HCT116 (cell line): ENCODE measurements at regions not wholly inside any gene's neighbourhood (a gene's known extent, or its start where the extent isn't known, plus 50 kb on each side); places are given as distances from the start of the nearest gene placed in this dataset.
"Not testable (repeated sequence)": the region's sequence is repeated elsewhere in the genome, so short reads cannot be mapped to it uniquely, and the experiment has no call there.

Experiments
- CTCF ChIP-seq, 3 experiments: fragments of 200-600 bp in 1 of 3; sonication (generic) in 1 of 3; IDR thresholded peaks in 2 of 3; conservative IDR thresholded peaks in 1 of 3; 2 replicates each; pipeline ENCODE4 v1.5.1; 2012 to 2017; ENCODE audit warnings: low read depth in 2 of 3, low read length in 2 of 3, antibody characterized with exemption in 1 of 3, borderline replicate concordance in 1 of 3, control low read depth in 1 of 3, mild to moderate bottlenecking in 1 of 3, mixed read lengths in 1 of 3, mixed run types in 1 of 3, moderate library complexity in 1 of 3; ENCODE audit not compliant: insufficient read depth in 1 of 3
- EZH2 ChIP-seq: fragments of 200-600 bp; sonication (generic); IDR thresholded peaks from 2 replicates; pipeline ENCODE4 v1.6.1; 2017; ENCODE audit warnings: antibody characterized with exemption, mixed run types
- FOSL1 ChIP-seq: IDR thresholded peaks from 2 replicates; pipeline ENCODE4 v1.6.1; 2012; ENCODE audit warnings: low read depth
- POLR2AphosphoS5 ChIP-seq: IDR thresholded peaks from 2 replicates; pipeline ENCODE4 v1.6.1; 2011; ENCODE audit warnings: mild to moderate bottlenecking, low read depth, low read length, moderate library complexity
- RAD21 ChIP-seq: IDR thresholded peaks from 2 replicates; pipeline ENCODE4 v1.6.1; 2012; ENCODE audit warnings: low read depth, mild to moderate bottlenecking
- TF ChIP-seq, protein P1 (sequence below): IDR thresholded peaks from 2 replicates; pipeline ENCODE4 v1.6.1; 2012; ENCODE audit warnings: low read depth

DNA sequence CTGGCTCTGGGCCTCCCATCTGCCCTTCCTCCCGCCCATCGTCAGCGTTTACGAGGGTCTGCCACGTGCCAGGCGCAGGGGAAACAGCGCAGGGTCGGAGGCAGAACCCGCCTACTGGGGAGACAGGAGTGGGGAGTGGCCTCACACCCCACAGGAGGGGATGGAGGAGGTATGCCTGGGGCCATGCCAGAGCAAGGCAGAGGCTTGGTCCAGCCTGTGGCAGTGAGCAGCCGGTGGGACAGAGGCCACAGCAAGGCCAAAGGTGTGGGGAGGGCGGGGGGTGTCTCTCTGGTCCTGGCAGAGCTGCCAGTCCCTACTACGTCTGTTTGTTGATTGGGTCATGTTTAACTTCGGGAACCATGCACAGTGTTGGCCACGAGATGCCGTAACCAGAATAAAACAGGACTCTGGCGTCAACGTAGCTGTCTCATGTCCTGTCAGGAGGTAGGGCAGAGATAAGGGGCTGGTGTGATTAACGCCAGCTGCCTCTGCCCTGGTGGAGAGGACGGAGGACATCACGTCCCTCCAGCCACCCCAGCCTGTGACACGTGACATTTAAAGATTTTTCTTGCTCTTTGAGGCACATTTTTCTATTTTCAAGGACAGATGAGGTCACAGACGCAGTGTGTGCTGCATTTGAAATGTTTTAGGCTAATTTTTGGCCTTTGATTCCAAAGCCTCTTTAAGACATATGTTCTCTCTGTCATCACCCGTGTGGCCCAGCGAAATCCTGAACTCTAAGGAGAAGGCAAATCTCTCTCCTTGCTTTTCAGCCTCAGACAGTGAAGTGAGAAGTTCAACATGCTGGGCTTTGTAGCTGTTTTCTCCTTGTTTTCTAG lies 193.3 kb downstream of the LAT start:
- TF ChIP-seq CTCF (IDR thresholded peaks at IDR 0.05 in 2 of 3, conservative IDR thresholded peaks at IDR 0.05 in 1 of 3; ENCODE audit: borderline replicate concordance in 1 of 3, insufficient read depth in 1 of 3, low read depth in 2 of 3, low read length in 2 of 3); POLR2AphosphoS5; EZH2; RAD21; FOSL1: not testable (repeated sequence)
- TF ChIP-seq, protein P1, sequence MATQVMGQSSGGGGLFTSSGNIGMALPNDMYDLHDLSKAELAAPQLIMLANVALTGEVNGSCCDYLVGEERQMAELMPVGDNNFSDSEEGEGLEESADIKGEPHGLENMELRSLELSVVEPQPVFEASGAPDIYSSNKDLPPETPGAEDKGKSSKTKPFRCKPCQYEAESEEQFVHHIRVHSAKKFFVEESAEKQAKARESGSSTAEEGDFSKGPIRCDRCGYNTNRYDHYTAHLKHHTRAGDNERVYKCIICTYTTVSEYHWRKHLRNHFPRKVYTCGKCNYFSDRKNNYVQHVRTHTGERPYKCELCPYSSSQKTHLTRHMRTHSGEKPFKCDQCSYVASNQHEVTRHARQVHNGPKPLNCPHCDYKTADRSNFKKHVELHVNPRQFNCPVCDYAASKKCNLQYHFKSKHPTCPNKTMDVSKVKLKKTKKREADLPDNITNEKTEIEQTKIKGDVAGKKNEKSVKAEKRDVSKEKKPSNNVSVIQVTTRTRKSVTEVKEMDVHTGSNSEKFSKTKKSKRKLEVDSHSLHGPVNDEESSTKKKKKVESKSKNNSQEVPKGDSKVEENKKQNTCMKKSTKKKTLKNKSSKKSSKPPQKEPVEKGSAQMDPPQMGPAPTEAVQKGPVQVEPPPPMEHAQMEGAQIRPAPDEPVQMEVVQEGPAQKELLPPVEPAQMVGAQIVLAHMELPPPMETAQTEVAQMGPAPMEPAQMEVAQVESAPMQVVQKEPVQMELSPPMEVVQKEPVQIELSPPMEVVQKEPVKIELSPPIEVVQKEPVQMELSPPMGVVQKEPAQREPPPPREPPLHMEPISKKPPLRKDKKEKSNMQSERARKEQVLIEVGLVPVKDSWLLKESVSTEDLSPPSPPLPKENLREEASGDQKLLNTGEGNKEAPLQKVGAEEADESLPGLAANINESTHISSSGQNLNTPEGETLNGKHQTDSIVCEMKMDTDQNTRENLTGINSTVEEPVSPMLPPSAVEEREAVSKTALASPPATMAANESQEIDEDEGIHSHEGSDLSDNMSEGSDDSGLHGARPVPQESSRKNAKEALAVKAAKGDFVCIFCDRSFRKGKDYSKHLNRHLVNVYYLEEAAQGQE: not testable (repeated sequence)
